GM12873 (cell line): ENCODE measurements at regions not wholly inside any gene's neighbourhood (a gene's known extent, or its start where the extent isn't known, plus 50 kb on each side); places are given as distances from the start of the nearest gene placed in this dataset.

Experiments used
- TF ChIP-seq, protein P1 (sequence below): IDR thresholded peaks from 2 replicates; pipeline ENCODE4 v1.5.1; 2012; ENCODE audit warnings: low read depth, mild to moderate bottlenecking, moderate library complexity, low read length, control low read depth; ENCODE audit not compliant: insufficient read depth; ENCODE audit errors: missing control alignments

DNA sequence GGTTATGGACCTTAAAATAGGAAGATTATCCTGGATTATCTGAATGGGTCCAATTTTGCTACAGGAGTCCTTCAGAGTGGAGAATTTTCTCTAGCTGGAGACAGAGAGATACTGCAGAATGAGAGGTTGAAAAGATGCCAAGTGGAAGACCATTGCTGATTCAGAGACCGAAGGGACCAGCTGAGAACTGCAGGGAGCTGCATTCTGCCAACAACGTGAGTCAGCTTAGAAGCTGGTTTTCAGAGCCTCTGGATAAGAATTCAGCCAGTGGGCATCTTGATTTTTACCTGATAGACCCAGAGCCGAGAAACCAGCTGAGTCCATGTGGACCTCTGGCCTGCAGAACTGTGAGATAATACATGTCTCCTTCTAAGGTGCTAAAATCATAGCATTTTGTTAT, 234.0 kb downstream of the NR2F2 start:
- TF ChIP-seq, protein P1, sequence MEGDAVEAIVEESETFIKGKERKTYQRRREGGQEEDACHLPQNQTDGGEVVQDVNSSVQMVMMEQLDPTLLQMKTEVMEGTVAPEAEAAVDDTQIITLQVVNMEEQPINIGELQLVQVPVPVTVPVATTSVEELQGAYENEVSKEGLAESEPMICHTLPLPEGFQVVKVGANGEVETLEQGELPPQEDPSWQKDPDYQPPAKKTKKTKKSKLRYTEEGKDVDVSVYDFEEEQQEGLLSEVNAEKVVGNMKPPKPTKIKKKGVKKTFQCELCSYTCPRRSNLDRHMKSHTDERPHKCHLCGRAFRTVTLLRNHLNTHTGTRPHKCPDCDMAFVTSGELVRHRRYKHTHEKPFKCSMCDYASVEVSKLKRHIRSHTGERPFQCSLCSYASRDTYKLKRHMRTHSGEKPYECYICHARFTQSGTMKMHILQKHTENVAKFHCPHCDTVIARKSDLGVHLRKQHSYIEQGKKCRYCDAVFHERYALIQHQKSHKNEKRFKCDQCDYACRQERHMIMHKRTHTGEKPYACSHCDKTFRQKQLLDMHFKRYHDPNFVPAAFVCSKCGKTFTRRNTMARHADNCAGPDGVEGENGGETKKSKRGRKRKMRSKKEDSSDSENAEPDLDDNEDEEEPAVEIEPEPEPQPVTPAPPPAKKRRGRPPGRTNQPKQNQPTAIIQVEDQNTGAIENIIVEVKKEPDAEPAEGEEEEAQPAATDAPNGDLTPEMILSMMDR, result no peak

DNA sequence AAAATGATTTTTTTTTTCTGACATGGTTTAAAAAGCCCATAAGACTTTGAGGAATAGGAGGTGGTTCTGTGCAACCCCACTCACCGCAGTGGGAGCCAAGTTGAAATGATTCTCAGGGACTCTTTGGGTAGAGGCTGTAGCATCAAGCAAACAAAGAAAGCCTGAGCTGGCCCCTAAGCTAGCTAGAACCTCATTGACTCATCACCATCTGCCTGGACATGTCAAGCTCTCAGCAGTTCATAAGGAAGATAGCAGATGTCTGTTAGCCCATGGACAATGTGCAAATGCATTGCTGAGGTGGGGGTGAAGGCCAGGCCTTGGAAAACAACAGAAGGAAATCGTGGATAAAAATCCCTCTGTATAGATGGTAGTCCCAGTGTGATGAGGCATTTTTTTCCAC, 234.8 kb downstream of the NR2F2 start:
- TF ChIP-seq, protein P1, result no peak

DNA sequence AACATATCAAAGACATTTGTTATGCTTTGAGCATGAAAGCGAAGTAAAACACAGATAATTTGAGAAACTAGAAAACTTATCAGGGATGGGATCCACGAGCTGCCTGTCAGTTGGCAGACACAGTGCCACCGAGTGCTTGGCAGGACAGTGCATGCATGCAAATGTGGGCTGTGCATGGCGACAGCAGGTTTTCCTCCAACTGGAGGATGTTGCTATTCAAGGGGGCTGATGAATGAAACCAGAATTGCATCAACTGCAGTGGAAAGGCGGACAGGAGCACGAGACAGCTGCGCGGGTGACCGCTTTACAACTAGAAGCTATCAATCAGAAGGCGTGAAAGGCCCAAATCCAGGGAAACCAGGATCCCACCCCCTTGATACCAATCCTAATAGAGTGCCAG, 244.3 kb downstream of the NR2F2 start:
- TF ChIP-seq, protein P1, result no peak

DNA sequence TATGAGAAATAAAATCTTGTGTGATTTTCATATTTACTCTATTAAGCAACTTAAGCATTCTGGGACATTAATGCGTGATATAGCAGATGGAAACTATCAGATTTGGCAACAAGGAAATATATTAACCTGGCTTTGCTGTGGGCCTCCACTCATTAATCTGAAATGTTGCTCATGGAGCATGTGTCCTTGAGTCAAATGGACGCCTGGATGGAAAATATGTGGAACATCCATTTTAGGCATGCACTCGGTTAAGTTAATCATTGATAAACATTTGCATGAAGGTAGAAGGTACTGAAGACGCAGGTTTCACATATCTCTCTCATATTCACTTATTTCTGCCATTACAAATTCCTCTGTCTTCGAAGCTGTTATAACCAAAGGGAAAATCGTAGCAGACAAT, 246.1 kb downstream of the NR2F2 start:
- TF ChIP-seq, protein P1, result no peak

DNA sequence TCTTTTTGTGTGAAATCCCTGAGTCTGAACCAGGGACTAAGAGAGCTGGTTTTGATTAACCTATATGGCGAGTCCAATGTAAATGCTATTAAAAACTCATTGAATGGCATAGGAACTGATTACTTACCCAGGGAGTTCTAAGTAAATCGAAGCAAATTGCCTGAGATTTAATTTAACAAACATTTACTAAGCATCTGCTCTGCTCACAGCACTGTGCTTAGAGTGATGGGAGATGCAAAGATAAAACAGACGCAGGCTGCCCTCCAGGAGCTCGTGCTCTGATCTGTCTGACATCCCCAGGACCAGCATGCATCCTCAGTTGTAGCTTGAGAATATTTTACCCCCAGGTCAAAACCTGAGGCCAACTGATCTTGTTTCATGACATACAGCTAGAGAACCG, 247.9 kb downstream of the NR2F2 start:
- TF ChIP-seq, protein P1, result no peak

DNA sequence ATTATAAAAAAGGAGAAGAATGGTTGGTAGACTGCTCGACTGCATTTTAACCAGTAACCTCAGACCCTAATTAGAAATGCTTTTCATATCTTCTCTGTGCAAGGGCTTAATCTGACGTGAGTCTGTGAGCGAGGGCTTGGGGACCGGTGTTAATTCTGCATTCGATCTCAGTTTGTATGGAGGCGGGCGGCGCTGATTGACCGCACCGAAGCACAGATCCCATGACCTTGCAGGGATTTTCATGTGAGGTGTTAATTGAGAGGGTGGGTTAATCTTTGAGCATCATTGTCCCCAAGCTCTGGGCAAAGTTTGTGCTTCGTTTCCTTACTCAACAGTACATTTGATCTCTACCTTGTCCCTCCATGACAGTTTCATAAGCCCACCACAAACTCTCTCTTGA, 250.9 kb downstream of the NR2F2 start:
- TF ChIP-seq, protein P1, result no peak

DNA sequence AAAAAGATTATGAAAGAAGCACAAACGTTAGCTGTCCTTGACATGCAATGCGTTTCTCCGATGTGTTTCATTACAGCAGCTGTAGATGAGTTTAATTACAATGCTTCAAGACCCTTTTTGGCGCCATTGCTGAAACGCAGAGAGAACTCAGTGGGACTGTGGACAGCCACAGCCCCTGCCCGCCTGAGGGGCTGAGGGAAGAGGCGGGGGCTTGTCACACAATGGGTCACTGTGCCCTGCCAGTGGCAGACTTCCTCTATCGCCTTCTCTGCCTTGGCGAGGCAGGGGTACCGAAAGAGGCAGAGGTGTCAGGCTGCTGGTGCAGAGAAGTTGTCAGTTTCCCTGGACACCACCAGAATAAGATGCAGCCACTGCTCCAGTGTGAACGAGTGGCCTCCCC, 252.0 kb downstream of the NR2F2 start:
- TF ChIP-seq, protein P1, result no peak

DNA sequence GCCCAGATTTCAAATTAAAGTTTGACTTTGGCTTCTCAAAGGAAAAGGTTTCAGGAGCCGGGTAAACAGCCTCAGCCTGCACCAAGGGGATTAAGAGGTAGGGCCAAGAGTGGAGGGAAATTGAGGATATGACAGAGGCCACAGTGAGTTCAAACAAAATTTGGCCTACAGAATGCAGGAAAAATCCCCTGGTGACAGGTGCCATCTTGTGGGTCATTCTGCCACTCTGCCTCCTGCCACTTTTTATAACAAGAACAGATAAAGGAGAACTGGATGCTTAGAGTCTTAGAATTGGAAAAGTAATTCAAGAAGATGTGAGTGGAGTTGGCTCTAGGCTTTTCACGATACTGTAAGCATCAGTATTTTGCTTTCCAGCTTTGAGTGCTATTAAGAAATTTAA, 253.2 kb downstream of the NR2F2 start:
- TF ChIP-seq, protein P1, result no peak
